ENCODE measurements at regions not wholly inside any gene's neighbourhood (a gene's known extent, or its start where the extent isn't known, plus 50 kb on each side); places are given as distances from the start of the nearest gene placed in this dataset.

GRCh38 chr9:90147426-90147825 lies 495.2 kb downstream of the DIRAS2 start:
- TF ChIP-seq ZNF558 (tag by site-specific recombination; IDR thresholded peaks at IDR 0.05) (no peak), CTCF (tag by site-specific recombination; IDR thresholded peaks at IDR 0.05) (no peak), ZNF175 (tag by site-specific recombination; IDR thresholded peaks at IDR 0.05) (no peak), ZNF664 (tag by site-specific recombination; IDR thresholded peaks at IDR 0.05) (no peak), KLF16 (tag by site-specific recombination; IDR thresholded peaks at IDR 0.05) (no peak), MZF1 (tag by site-specific recombination; IDR thresholded peaks at IDR 0.05; ENCODE audit: borderline replicate concordance) (no peak), ZBTB26 (tag by site-specific recombination; optimal IDR thresholded peaks at IDR 0.05) (no peak), PATZ1 (tag by site-specific recombination; IDR thresholded peaks at IDR 0.05) (no peak)
